OCI-M1 (cell line): ENCODE measurements at regions not wholly inside any gene's neighbourhood (a gene's known extent, or its start where the extent isn't known, plus 50 kb on each side); places are given as distances from the start of the nearest gene placed in this dataset.

Experiments used
- DNase-seq: peaks from one replicate; lab custom pipeline; 2025; lab: John Stamatoyannopoulos, UW

DNA sequence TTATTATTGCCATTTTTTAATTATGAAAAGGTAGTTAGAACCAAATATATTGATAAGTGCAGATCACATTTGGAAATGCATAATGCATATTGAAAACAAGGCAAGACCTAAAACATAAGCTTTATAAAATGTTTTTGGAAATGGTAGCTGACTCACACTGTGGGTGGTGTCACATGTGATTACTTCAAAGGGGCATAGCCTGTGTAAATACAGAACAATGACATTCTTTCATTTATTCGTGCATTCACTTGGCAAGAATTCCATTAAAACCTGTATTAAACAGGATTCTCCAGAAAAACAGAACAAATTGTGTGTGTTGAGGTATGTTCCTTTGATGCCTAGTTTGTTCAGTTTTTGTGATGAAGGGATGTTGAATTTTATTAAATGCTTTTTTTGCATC is 427.3 kb upstream of the ST6GAL2 start:
- DNase-seq: no peak

DNA sequence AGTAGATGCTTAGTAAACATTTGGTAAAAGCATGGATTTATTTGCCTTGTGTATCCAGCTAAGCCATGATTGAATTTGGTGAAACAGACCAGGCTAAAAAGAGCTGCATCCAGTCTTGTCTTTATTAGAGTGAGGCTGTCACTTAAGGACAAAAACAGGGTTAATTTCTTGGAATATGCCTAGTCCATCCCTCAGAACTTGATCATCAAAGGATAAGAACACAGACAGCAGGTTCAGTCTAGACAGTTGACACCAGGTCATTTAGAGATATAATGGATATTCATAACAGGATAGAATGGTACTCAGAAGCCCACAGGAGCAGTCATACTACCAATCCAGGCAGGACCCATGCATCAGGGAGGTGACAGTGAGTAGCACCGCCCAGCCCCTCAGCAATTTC is 434.9 kb upstream of the ST6GAL2 start:
- DNase-seq: no peak

DNA sequence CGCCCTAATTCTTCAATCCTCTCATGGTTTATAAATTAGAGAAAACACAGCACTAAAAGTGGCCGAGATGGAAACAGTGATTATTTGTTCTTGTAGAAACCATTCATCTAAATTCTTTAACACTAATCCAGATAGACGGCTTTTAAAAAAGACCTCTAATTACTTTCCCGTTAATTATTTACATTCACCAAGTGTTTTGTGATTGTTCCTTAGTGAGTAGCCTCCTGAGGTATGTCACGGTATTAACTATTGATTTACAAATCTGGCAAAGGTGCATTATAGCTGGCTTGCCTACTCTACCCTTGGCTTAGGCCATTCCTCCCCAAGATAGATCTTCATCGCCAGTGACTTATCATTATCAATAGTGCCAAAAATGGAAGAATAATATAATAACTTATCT is 436.4 kb upstream of the ST6GAL2 start:
- no peak for DNase-seq

DNA sequence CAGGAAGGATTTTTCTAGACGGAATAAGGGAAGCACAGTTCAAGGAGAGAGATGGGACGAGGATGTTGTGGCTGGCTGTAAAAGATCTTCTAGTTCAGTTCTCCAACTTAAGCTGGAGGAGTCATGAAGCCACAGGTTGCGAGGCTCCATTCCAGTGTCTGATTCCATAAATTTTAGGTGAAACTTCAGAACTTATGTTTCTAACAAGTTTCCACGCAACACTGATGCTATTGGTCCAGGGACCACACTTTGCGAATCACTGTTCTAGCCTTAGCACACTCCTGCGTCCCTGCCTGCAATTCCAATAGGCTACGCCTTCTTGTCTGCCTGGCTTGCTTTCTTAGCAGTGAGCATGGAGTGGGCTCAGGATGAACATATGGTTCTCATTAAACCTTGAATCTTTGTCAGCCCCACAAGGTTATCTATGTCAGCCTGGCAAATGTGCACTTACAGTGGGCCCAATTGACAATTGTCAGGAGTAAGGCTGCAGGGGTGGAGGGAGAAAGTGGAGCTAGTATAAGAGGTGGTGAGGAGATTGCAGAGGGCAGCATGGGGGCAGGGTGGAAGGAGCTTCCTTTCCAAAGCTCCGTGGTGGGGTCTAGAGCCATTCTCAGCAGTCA is 438.1 kb upstream of the ST6GAL2 start:
- no peak for DNase-seq

DNA sequence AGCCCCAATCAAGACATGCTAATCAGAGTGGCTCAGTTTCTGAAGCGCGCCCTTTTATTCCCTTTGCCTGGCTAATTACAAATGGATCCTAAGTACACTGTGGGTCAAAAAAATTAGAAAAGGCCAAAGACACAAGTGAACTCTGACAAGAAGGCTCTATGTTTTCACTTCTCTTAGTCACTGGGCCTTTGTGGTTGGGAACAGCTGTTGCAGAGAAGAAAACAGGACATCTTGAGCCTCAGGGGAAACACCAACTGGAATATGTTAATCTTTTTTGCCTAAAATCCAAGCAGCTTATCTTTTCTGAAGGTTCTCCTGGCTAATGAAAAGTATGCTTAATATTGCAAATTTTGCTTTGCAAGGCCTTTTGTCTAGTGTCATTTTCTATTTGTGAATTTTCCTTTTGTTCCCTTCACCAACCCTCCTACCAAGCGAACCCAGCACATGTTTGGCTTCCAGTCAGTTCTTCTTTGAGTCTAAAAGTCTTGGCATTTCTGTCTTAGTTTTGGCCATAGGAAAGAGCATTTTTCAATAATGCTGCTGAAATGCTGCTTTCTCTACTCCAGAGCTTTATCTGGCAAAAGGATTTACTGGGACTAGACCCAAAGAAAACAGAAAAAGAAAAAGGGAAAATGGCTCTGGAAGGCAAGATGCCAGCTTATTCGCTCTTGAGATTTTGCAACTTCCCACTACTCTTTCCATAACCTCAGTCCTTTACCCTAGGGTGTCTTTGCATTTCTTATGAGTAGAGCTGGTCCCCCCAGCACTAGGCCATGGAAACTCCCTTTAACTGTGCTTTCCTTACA is 440.2 kb upstream of the ST6GAL2 start:
- DNase-seq: no peak

DNA sequence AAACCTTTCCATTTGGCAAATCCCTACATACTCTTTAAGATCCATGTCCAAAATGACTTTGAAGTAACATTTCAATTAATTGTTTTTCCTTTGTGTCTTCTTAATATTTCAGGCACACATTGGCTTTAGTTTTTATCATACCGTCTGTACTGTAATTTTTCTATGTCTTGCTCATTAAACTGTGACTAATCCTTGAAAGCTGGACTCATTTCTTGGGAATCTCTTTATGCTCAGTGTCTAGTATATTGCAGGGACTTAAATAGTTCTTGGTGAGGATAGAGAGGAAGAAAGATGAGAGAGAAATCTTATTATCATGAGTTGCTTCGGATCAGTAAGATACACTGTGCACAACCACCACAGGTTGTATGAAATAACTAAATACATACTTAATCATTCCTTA is 448.3 kb upstream of the ST6GAL2 start:
- DNase-seq: no peak

DNA sequence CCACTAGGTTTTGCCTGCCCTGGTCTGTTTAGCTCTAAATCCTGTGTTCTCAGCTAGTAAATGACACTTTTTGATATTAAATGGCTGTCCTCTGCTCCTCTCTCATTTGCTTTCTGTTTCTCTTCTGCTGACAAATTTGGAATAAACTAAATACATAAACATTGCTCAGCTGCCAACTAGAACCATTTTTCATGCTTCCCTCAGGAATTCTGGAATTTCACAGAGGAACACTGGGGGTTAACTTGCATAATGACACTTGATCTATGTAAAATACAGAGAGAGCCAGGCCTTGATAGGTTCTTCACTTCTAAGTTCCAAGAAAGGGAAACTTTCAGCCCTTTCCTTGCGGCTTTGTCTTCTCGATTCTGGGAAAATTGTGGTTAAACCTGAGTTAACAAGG is 450.6 kb upstream of the ST6GAL2 start:
- peak; percentile 2 for DNase-seq

DNA sequence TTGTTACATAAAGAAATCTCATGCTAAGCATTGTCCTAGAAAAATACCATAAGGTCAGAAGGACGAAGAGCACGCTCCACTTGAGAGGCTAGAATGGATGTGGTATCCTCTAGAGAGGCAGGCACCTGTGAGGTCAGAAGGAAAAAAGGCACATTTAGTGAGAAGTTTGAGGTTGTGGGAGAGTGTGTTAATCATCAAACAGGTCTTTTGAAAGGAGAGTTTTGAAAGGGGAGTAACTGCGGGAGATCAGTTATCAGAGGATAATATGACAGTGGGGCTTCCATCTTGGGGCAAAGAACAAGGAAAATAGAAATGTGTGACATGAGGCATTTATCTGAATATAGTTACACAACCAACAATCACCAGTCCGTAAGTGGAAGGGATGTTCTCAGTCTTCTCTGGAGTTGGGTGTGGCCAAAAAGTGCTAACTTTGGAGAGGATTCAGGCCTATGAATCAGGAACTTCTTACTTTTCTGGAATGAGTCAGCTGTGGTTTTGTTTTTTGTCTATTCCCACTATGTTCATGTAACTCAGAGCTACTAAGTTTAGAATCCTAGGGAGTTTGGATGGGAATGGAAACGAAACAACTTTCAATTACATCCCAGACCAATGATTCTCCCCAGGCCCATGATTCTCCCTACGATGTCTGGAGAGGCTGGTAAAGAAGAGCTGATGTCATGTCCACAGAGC is 451.4 kb upstream of the ST6GAL2 start:
- DNase-seq: peak; percentile 2

DNA sequence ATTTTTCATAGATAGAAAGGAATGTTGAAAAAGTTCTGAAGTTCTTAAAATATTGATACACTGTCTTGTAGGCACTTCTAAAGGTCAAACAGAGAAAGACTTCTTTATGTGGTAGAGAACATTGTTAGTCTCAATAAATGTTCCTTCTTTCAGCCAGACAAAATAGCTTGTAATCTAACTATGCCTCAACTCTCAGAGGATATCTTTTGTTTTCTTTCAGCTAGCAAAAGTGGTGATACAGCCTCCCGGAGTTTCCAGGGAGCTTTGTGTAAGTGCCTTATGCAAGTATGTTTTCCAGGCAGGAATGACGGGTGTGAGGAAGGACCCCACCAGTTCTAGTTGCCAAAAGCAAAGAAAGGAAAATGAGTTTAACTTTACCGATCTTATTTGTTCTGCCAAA is 452.1 kb upstream of the ST6GAL2 start:
- no peak for DNase-seq

DNA sequence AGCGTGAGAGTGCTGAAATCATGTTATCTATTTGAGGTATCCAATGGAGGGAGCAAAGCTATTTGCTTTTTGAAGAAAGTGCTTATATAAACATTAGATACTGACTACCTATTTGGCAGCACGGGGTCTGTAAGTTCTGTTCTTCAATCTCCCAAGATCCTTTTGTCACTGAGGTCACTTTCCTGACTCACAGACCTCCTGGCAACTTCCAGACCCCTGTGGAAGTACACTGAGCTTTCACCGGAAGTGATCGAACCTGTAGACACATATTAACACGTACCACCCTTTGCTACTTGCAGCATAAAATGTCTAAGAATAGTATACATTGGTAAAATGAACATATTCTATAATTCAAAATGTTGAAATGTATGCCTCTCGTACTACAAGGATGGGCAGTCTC is 452.6 kb upstream of the ST6GAL2 start:
- DNase-seq: no peak

DNA sequence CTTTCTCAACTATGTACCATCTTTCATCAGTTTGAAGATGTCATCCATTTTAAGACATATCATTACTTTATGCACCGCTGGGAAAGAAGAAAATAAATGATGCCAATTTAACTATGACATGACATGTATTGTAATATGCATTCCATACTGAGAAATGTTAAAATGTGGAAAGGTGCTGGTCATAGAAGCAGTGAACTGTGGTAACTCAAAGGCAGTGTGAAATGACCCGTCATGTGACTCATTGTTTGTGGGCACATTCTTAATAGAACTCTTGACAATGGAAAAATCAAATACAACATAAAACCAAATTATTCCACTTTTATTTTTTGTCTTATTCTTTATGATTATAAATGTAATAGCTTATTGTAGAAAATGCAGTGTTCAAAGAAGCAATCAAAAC is 455.0 kb upstream of the ST6GAL2 start:
- DNase-seq: no peak

DNA sequence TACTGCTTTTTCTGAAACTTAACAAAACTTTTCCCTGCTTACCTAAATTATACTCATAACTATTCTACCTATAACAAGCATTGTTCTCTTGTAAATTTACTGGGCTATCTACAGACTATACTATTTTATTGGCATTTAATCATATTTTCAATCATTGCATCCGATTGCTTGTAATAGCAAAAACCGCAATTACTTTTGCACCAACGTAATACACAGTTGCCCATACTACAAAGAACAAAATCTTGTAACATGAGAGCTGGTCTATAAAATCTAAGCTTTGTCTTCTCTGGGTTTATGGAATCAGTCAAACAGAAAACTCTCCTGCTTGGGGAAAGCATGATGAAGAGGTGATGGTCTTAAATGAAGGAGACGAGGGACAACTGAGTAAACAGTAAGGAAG is 463.4 kb upstream of the ST6GAL2 start:
- no peak for DNase-seq

DNA sequence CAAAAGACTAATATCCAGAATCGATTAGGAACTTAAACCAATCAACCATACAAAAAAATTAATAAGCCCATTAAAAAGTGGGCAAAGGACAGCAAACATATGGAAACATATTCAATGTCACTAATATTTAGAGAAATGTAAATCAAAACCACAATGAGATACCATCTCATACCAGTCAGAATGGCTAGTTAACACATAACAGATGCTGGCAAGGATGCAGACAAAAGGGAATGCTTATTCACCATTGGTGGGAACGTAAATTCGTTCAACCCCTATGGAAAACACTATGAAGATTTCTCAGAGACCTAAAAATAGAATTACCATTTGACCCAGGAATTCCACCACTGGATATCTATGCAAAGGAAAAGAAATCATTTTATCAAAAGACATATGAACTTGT is 468.2 kb upstream of the ST6GAL2 start:
- DNase-seq: no peak

DNA sequence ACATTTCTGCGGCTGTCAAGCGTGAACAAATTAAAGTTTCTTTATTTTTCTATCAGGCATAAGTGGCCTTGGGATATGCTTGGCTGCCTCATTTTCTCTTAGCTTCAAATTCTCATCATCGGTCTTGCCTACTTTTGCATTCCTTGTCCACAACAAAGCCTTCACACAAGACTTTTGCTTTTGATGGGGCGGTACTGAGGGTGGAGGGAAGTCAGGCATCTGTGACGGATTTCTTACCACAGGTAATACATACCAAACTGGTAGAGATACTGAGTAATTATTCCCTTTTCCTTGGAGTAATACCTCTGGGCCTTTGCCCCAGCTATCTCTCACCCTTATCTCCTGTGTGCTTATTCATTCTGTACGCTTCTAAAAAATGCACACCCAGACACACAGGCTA is 468.3 kb upstream of the RGPD4 start:
- DNase-seq: no peak

DNA sequence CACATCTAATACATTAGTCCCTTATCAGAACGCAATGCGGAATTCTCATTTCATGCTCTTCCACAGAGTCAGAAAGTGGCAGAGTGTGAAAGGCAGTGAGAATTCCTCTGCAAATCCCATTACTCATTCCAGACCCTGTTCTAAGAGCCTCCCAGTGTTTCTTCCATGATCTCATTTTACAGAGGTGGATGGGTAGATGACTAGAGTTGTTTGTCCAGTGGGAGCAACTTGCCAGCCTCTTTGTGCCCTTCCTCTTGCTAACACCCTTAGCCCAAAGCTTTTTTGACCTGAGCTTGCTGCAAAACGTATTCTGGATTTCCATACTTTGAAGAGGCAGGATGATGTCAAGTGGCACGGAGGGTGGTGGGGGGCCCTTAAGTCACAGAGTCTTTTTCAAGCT is 467.7 kb upstream of the RGPD4 start:
- DNase-seq: no peak

DNA sequence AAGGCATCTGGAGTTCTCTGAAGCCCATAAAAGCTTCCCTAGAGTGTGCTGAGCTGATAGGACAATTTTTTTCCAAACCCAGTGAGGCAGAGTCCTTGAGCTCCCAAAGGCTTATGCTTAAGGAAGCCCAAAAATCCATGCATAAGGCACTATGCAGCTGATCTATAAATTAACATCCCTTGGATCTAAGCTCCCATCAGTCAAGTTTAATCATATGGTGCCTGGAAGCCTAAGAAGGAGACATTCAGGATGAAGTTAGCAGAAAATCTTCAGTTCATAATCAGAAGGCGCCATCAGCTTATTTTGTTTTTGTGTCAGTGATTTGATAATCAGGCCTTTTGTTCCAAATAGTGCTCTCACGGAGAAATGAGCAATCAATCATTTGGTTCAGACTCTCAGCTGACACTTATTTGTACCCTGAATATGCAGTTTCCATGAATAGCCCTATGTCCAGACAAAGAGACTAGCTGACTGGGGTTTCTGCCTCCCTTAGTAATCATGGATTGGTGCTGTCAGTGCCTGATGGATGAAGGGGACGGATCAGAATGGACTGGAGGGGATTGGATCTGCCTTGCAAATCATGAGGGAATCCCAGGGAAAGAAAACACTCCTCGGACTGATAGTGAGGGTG is 464.8 kb upstream of the RGPD4 start:
- no peak for DNase-seq

DNA sequence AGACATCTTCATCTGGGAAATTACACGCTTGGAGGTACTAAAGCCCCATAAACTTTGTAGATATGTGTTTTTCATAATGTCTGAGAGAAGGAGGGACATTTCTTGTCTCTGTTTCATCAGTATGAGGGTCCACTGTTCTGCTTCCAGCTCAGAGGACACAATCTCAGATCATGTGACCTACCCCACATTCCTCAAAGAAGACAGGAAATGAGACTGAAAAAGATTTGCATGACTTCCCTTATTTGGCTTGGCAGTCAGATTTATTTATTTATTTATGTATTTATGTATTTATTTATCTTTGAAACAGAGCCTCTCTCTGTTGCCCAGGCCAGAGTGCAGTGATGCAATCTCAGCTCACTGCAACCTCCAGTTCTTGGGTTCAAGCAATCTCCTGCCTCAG is 463.7 kb upstream of the RGPD4 start:
- DNase-seq: peak; percentile 2

DNA sequence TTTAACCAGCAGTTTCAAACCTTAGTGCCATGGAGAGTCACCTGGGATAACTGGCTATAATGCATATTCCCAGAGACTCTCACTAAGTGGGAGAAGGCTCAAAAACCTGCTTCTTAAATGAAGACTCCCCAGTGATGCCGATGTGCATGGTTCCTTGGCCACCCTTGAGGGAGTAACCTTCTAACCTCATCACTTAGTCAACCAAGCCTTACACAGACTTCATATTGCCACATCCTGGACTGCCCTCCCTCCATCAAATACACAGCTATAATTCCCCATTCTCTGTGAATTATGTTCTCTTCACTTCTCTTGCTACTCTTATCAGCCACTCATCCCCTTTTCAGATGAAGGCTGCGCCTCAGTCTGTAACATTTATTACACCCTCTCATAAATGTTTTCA is 462.9 kb upstream of the RGPD4 start:
- no peak for DNase-seq

DNA sequence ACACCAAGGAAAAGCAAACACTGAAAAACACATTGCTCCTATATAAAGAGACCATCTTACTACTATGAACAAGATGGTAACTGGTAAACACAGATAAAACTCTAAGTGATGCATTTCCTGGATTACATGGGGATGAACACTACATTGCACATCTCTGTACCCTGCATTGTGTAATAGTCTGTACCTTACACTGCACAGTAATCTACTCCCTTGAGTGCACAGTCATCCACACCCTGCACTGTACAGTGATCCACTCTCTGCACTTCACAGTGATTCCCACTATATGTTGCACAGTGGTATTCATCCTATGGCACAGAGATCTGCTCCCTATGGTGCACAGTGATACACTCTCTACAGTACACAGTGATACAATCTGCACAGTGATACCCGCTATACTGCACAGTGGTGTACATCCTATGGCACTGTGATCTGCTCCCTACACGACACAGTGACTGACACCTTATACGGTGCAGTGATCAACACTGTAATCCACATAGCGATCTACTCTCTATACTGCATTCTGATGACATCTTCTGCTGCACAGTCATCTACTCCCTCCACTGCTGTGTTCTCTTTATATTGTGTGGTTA is 462.2 kb upstream of the RGPD4 start:
- DNase-seq: no peak

DNA sequence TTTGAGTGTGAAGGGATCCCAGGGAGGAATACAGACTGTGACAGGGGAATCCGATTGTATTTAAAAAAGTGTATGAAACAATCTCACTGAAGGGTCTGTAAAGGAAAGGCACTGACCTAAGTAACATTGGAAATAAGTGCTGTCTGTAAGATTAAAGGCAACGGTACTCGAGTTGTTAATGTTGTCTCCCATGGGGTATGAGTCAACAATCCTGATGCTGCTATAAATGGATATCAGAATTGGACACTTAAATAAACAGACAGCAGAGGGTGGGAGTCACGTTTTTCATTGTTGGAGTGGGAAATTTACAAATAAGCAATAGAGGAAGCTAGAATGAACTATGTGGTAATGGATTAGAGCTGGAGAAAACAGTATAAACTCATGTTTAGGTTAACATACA is 452.4 kb upstream of the RGPD4 start:
- DNase-seq: no peak

DNA sequence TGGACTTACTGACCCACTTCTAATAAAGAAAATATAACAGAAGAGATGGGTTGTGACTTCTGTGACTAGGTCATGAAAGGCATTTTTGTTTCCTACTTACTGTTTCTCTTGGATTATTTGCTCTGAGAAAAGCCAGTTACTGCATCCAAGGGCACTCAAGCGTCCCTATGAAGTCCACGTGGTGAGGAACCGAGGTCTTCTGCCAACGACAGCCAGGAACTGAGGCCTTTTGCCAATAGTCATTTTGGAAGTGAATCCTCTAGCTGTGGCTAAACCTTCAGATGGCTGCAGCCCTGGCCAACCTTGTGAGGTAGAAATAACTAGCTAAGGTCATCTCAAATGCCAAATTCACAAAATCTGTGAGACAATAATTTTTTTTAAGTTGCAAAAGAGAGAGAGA is 449.8 kb upstream of the RGPD4 start:
- DNase-seq: no peak

DNA sequence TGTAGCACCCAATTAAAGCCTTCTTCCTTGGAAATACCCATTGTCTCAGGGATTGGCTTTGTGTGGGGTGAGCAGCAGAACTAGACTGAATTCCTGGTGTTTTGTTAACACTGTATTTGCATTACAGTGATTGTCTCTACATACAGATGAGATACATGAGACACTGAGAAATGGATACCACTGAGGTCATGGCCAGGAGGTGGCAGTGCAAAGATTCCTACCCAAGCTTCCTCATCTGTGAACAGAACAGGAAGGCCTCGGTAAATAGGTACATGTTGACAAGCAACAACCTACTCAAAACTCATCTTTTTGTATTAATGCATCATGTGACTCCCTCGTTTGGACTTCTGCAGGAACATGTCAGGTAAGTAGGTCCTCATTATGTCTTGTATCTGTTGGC is 445.8 kb upstream of the RGPD4 start:
- DNase-seq: peak; percentile 18

DNA sequence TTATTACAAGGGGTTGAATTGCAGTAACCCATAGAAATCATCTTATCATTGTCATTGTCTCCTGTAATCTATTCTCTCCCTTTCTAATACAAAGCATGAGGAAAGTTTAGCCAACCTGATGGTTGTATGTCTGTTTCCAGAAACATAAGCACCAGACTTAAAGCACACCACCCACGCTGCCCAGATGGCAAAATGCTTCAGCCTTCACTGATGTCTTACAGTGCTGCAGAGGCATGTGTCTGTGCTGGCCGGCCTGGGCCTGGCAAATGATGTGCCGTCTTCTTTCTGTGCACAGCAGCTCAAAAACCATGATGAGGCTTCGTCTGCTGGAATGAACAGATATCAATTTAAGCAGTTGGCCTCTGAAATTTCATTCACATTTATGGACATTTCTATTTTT is 443.0 kb upstream of the RGPD4 start:
- DNase-seq: no peak
